HepG2 (cell line): ENCODE measurements at regions not wholly inside any gene's neighbourhood (a gene's known extent, or its start where the extent isn't known, plus 50 kb on each side); places are given as distances from the start of the nearest gene placed in this dataset.

Experiments
- ATAC-seq: fragments of 200-7000 bp; cut with Tn5 transposase; 3 replicates; pipeline ENCODE4 v1.9.1; 2020; ENCODE audit warnings: mild to moderate bottlenecking, moderate library complexity
- BruUV-seq: library from RNA; stranded (reverse); fragments of 400-500 nt; replicated peaks from 2 replicates; lab custom pipeline; 2021; lab: Mats Ljungman, UMichigan
- CTCF ChIA-PET: fragments of 300-600 bp; formaldehyde crosslinking; extraction: SDS; loops from one replicate; lab custom pipeline; 2021; ENCODE audit warnings: low total read pairs, inconsistent platforms, low intra/inter-chr PET ratio; lab: Yijun Ruan, JAX
- POLR2A ChIA-PET: fragments of 350-600 bp; sonication (Branson Sonifier 250); formaldehyde crosslinking; loops from one replicate; lab custom pipeline; 2020; ENCODE audit warnings: antibody characterized with exemption, inconsistent platforms; lab: Yijun Ruan, JAX
- DNase-seq: peaks from one replicate; pipeline ENCODE4 v3.0.0-alpha.2; 2015; ENCODE audit warnings: low spot score
- FAIRE-seq: peaks from 3 replicates; lab custom pipeline; 2011; peaks lifted over from hg19 to GRCh38; lab: Jason Lieb, UNC
- H2AFZ ChIP-seq: one replicate; pipeline ENCODE4 v1.6.1; 2011; ENCODE audit warnings: low read length, inconsistent platforms
- H3K27ac ChIP-seq: fragments of 300-600 bp; 3 replicates; pipeline ENCODE4 v1.8.0; 2011; ENCODE audit warnings: mixed run types, mild to moderate bottlenecking, mixed read lengths, low read length, inconsistent platforms; ENCODE audit not compliant: insufficient read depth; ENCODE audit errors: extremely low read length
- H3K27me3 ChIP-seq, 2 experiments: fragments of 200-600 bp in 1 of 2; 2 replicates in 1 of 2; 3 replicates in 1 of 2; pipeline versions ENCODE4 v1.6.0 to v1.8.0; 2011; ENCODE audit warnings: low read length in 2 of 2, mild to moderate bottlenecking in 2 of 2, moderate library complexity in 2 of 2, inconsistent platforms in 1 of 2; ENCODE audit not compliant: insufficient read depth in 2 of 2, control insufficient read depth in 1 of 2
- H3K36me3 ChIP-seq, 2 experiments: fragments of 200-600 bp in 1 of 2; replicated peaks in 1 of 2; 2 replicates in 1 of 2; 3 replicates in 1 of 2; pipeline versions ENCODE4 v1.5.1 to v1.8.0; 2011; ENCODE audit warnings: low read length in 2 of 2, inconsistent platforms in 1 of 2; ENCODE audit not compliant: insufficient read depth in 2 of 2, control insufficient read depth in 1 of 2
- H3K4me1 ChIP-seq: 2 replicates; pipeline ENCODE4 v1.5.1; 2012; ENCODE audit warnings: low read length, inconsistent platforms; ENCODE audit not compliant: insufficient read depth
- H3K4me2 ChIP-seq: 2 replicates; pipeline ENCODE4 v1.6.0; 2011; ENCODE audit warnings: low read depth, low read length, inconsistent platforms
- H3K4me3 ChIP-seq, 3 experiments: fragments of 200-600 bp in 1 of 3; sonication (generic), shearing (Covaris generic) in 1 of 3; replicated peaks in 1 of 3; 2 replicates each; pipeline ENCODE4 v1.5.1; 2011 to 2016; ENCODE audit warnings: low read length in 3 of 3, inconsistent platforms in 2 of 3, low read depth in 2 of 3, mild to moderate bottlenecking in 2 of 3, control low read depth in 1 of 3, mixed read lengths in 1 of 3; ENCODE audit not compliant: insufficient read depth in 1 of 3
- H3K79me2 ChIP-seq: one replicate; pipeline ENCODE4 v1.6.1; 2011; ENCODE audit warnings: low read length, inconsistent platforms; ENCODE audit not compliant: insufficient read depth
- H3K9ac ChIP-seq: 2 replicates; pipeline ENCODE4 v1.6.0; 2011; ENCODE audit warnings: mild to moderate bottlenecking, low read depth, low read length, inconsistent platforms; ENCODE audit not compliant: insufficient read depth
- H3K9me3 ChIP-seq: 2 replicates; pipeline ENCODE4 v1.5.1; 2012; ENCODE audit warnings: mild to moderate bottlenecking, low read length
- H4K20me1 ChIP-seq: 2 replicates; pipeline ENCODE4 v1.6.0; 2011; ENCODE audit warnings: inconsistent platforms, mild to moderate bottlenecking, low read length, moderate library complexity; ENCODE audit not compliant: insufficient read depth
- ATF2 ChIP-seq: sonication (generic); formaldehyde crosslinking; IDR thresholded peaks from 2 replicates; pipeline ENCODE4 v1.4.0; 2020; ENCODE audit warnings: missing genetic modification reagents
- BCL3 ChIP-seq: sonication (generic); formaldehyde crosslinking; IDR thresholded peaks from 2 replicates; pipeline ENCODE4 v1.5.1; 2020; ENCODE audit warnings: mild to moderate bottlenecking, missing genetic modification reagents, moderate library complexity
- CBX5 ChIP-seq: sonication (generic); formaldehyde crosslinking; IDR thresholded peaks from 2 replicates; pipeline ENCODE4 v1.4.0; 2020; ENCODE audit warnings: missing genetic modification reagents, borderline replicate concordance
- MAFF ChIP-seq: IDR thresholded peaks from 2 replicates; pipeline ENCODE4 v1.6.1; 2011; ENCODE audit warnings: low read depth, low read length, improper control_type of control experiment
- MAFK ChIP-seq, 2 experiments: IDR thresholded peaks in 1 of 2; conservative IDR thresholded peaks in 1 of 2; 2 replicates each; pipeline ENCODE4 v1.6.1; 2011; ENCODE audit warnings: improper control_type of control experiment in 2 of 2, low read length in 2 of 2
- ZNF746 ChIP-seq: sonication (generic); formaldehyde crosslinking; IDR thresholded peaks from 2 replicates; pipeline ENCODE4 v1.8.0; 2022; ENCODE audit warnings: mild to moderate bottlenecking, missing genetic modification reagents
- ZNF850 ChIP-seq: sonication (generic); formaldehyde crosslinking; conservative IDR thresholded peaks from 2 replicates; pipeline ENCODE4 v1.9.0; 2021; ENCODE audit warnings: mild to moderate bottlenecking, missing genetic modification reagents
- WGBS: methylation state at CpG from one replicate; pipeline ENCODE4 v1.1.6; 2017; ENCODE audit warnings: low lambda C conversion rate; 5-methylcytosine and 5-hydroxymethylcytosine counted together
- in situ Hi-C: cut with HindIII; loops from 2 replicates; pipeline ENCODE4 v1.10.0; 2017; ENCODE audit warnings: low pct_unique_long_range_greater_than_20kb; ENCODE audit not compliant: extremely low pct_ligation_motif_present
- intact Hi-C: fragments of 100-400 bp; cut with micrococcal nuclease; formaldehyde crosslinking; loops from one replicate; pipeline ENCODE4 v1.10.0; 2022; ENCODE audit not compliant: unreplicated experiment

GRCh38 chr16:64718486-64718885 is 403.4 kb downstream of the CDH11 start (continued):
- no peak for TF ChIP-seq ATF2 (CRISPR knock-in tag)
- TF ChIP-seq BCL3 (CRISPR knock-in tag) = no peak
- TF ChIP-seq ZNF746 (CRISPR knock-in tag) = no peak

GRCh38 chr16:64717871-64718270 is 404.0 kb downstream of the CDH11 start:
- 2% methylated on average over 3 of the region's 3 CpGs for WGBS
- H3K27ac ChIP-seq = no peak overlapping the region
- no peak overlapping the region for H3K4me3 ChIP-seq
- ChIA-PET POLR2A (no interaction called here), CTCF (no interaction called here)
- no peaks in the 10 kb centered on the region for H3K36me3 ChIP-seq
- TF ChIP-seq ZNF850 (CRISPR knock-in tag) (no peak), MAFK (conservative IDR thresholded peaks at IDR 0.05 in 1 of 2, IDR thresholded peaks at IDR 0.05 in 1 of 2; ENCODE audit: low read length in 2 of 2) (peak; percentile 51 to 65), MAFF (peak; percentile 32; the same call in 1 of the 2 replicates), CBX5 (no peak)
- H3K4me2 ChIP-seq = no peak overlapping the region
- in situ Hi-C loops = no loop called here
- H3K9ac ChIP-seq = no peak overlapping the region
- no peaks in the 10 kb centered on the region for H4K20me1 ChIP-seq
- H3K79me2 ChIP-seq = no peaks in the 10 kb centered on the region
- no peak for ATAC-seq
- intact Hi-C loops = no loop called here
- H3K9me3 ChIP-seq = peaks cover 83% of the 10 kb centered on the region
- H2AFZ ChIP-seq = no peak overlapping the region
- no peak for DNase-seq
- BruUV-seq = no TSS peak
- no peaks in the 10 kb centered on the region for H3K27me3 ChIP-seq
- FAIRE-seq = no peak
- H3K4me1 ChIP-seq = no peaks in the 10 kb centered on the region
